HepG2 (cell line): ENCODE measurements at regions not wholly inside any gene's neighbourhood (a gene's known extent, or its start where the extent isn't known, plus 50 kb on each side); places are given as distances from the start of the nearest gene placed in this dataset.

Experiments
- ATAC-seq: fragments of 200-7000 bp; cut with Tn5 transposase; 3 replicates; pipeline ENCODE4 v1.9.1; 2020; ENCODE audit warnings: mild to moderate bottlenecking, moderate library complexity
- BruUV-seq: library from RNA; stranded (reverse); fragments of 400-500 nt; replicated peaks from 2 replicates; lab custom pipeline; 2021; lab: Mats Ljungman, UMichigan
- CTCF ChIA-PET: fragments of 300-600 bp; formaldehyde crosslinking; extraction: SDS; loops from one replicate; lab custom pipeline; 2021; ENCODE audit warnings: low total read pairs, inconsistent platforms, low intra/inter-chr PET ratio; lab: Yijun Ruan, JAX
- POLR2A ChIA-PET: fragments of 350-600 bp; sonication (Branson Sonifier 250); formaldehyde crosslinking; loops from one replicate; lab custom pipeline; 2020; ENCODE audit warnings: antibody characterized with exemption, inconsistent platforms; lab: Yijun Ruan, JAX
- DNase-seq: peaks from one replicate; pipeline ENCODE4 v3.0.0-alpha.2; 2015; ENCODE audit warnings: low spot score
- FAIRE-seq: peaks from 3 replicates; lab custom pipeline; 2011; peaks lifted over from hg19 to GRCh38; lab: Jason Lieb, UNC
- H2AFZ ChIP-seq: one replicate; pipeline ENCODE4 v1.6.1; 2011; ENCODE audit warnings: low read length, inconsistent platforms
- H3K27ac ChIP-seq: fragments of 300-600 bp; 3 replicates; pipeline ENCODE4 v1.8.0; 2011; ENCODE audit warnings: mixed run types, mild to moderate bottlenecking, mixed read lengths, low read length, inconsistent platforms; ENCODE audit not compliant: insufficient read depth; ENCODE audit errors: extremely low read length
- H3K27me3 ChIP-seq, 2 experiments: fragments of 200-600 bp in 1 of 2; 2 replicates in 1 of 2; 3 replicates in 1 of 2; pipeline versions ENCODE4 v1.6.0 to v1.8.0; 2011; ENCODE audit warnings: low read length in 2 of 2, mild to moderate bottlenecking in 2 of 2, moderate library complexity in 2 of 2, inconsistent platforms in 1 of 2; ENCODE audit not compliant: insufficient read depth in 2 of 2, control insufficient read depth in 1 of 2
- H3K36me3 ChIP-seq, 2 experiments: fragments of 200-600 bp in 1 of 2; replicated peaks in 1 of 2; 2 replicates in 1 of 2; 3 replicates in 1 of 2; pipeline versions ENCODE4 v1.5.1 to v1.8.0; 2011; ENCODE audit warnings: low read length in 2 of 2, inconsistent platforms in 1 of 2; ENCODE audit not compliant: insufficient read depth in 2 of 2, control insufficient read depth in 1 of 2
- H3K4me1 ChIP-seq: 2 replicates; pipeline ENCODE4 v1.5.1; 2012; ENCODE audit warnings: low read length, inconsistent platforms; ENCODE audit not compliant: insufficient read depth
- H3K4me2 ChIP-seq: 2 replicates; pipeline ENCODE4 v1.6.0; 2011; ENCODE audit warnings: low read depth, low read length, inconsistent platforms
- H3K4me3 ChIP-seq, 3 experiments: fragments of 200-600 bp in 1 of 3; sonication (generic), shearing (Covaris generic) in 1 of 3; replicated peaks in 1 of 3; 2 replicates each; pipeline ENCODE4 v1.5.1; 2011 to 2016; ENCODE audit warnings: low read length in 3 of 3, inconsistent platforms in 2 of 3, low read depth in 2 of 3, mild to moderate bottlenecking in 2 of 3, control low read depth in 1 of 3, mixed read lengths in 1 of 3; ENCODE audit not compliant: insufficient read depth in 1 of 3
- H3K79me2 ChIP-seq: one replicate; pipeline ENCODE4 v1.6.1; 2011; ENCODE audit warnings: low read length, inconsistent platforms; ENCODE audit not compliant: insufficient read depth
- H3K9ac ChIP-seq: 2 replicates; pipeline ENCODE4 v1.6.0; 2011; ENCODE audit warnings: mild to moderate bottlenecking, low read depth, low read length, inconsistent platforms; ENCODE audit not compliant: insufficient read depth
- H3K9me3 ChIP-seq: 2 replicates; pipeline ENCODE4 v1.5.1; 2012; ENCODE audit warnings: mild to moderate bottlenecking, low read length
- H4K20me1 ChIP-seq: 2 replicates; pipeline ENCODE4 v1.6.0; 2011; ENCODE audit warnings: inconsistent platforms, mild to moderate bottlenecking, low read length, moderate library complexity; ENCODE audit not compliant: insufficient read depth
- CREB1 ChIP-seq, 2 experiments: fragments of 450-650 bp in 1 of 2; IDR thresholded peaks; 2 replicates each; pipeline ENCODE4 v1.6.1; 2016 to 2017; ENCODE audit warnings: control low read depth in 1 of 2, mild to moderate bottlenecking in 1 of 2, missing compliant biosample characterization in 1 of 2, missing genetic modification characterization in 1 of 2
- DNMT1 ChIP-seq: sonication (generic); formaldehyde crosslinking; IDR thresholded peaks from 2 replicates; pipeline ENCODE4 v1.5.1; 2020; ENCODE audit warnings: mild to moderate bottlenecking, missing genetic modification reagents
- HMG20B ChIP-seq: conservative IDR thresholded peaks from 2 replicates; pipeline ENCODE4 v1.6.1; 2016; ENCODE audit warnings: missing genetic modification reagents, missing compliant biosample characterization
- NR3C1 ChIP-seq: sonication (generic); formaldehyde crosslinking; IDR thresholded peaks from 2 replicates; pipeline ENCODE4 v1.4.0; 2020; ENCODE audit warnings: missing genetic modification reagents
- TBP ChIP-seq: sonication (generic); formaldehyde crosslinking; IDR thresholded peaks from 2 replicates; pipeline ENCODE4 v1.5.0; 2020; ENCODE audit warnings: missing genetic modification reagents
- WGBS: methylation state at CpG from one replicate; pipeline ENCODE4 v1.1.6; 2017; ENCODE audit warnings: low lambda C conversion rate; 5-methylcytosine and 5-hydroxymethylcytosine counted together
- in situ Hi-C: cut with HindIII; loops from 2 replicates; pipeline ENCODE4 v1.10.0; 2017; ENCODE audit warnings: low pct_unique_long_range_greater_than_20kb; ENCODE audit not compliant: extremely low pct_ligation_motif_present
- intact Hi-C: fragments of 100-400 bp; cut with micrococcal nuclease; formaldehyde crosslinking; loops from one replicate; pipeline ENCODE4 v1.10.0; 2022; ENCODE audit not compliant: unreplicated experiment
- TF ChIP-seq, protein P1 (sequence below): sonication (generic); formaldehyde crosslinking; IDR thresholded peaks from 2 replicates; pipeline ENCODE4 v1.4.0; 2020; ENCODE audit warnings: mild to moderate bottlenecking, missing genetic modification reagents
- TF ChIP-seq, protein P2 (sequence below): sonication (generic); formaldehyde crosslinking; IDR thresholded peaks from 2 replicates; pipeline ENCODE4 v1.8.1; 2022; ENCODE audit warnings: low read depth, mild to moderate bottlenecking, missing genetic modification reagents

DNA sequence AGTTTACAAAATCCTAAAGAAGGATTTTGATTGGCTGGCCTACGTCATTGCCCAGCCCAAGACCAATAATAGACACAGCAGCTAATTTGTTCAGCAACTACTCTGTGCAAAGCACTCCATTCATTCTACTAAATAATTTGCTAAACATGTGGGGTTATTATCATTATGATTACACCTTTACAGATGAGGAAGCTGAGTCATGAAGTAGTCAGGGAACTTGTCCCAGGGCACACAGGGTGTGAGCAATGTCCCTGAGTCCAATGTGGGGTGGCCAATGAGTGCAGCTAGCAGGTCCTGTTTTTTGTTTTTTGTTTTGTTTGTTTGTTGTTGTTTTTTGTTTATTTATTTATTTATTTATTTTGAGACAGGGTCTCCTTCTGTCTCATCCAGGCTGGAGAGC is 183.6 kb downstream of the ABHD5 start:
- ATAC-seq: no peak
- TF ChIP-seq, protein P1, sequence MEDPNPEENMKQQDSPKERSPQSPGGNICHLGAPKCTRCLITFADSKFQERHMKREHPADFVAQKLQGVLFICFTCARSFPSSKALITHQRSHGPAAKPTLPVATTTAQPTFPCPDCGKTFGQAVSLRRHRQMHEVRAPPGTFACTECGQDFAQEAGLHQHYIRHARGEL (CRISPR knock-in tag): no peak
- no peak for TF ChIP-seq NR3C1 (CRISPR knock-in tag)
- no peak for TF ChIP-seq TBP (CRISPR knock-in tag)
- TF ChIP-seq, protein P2, sequence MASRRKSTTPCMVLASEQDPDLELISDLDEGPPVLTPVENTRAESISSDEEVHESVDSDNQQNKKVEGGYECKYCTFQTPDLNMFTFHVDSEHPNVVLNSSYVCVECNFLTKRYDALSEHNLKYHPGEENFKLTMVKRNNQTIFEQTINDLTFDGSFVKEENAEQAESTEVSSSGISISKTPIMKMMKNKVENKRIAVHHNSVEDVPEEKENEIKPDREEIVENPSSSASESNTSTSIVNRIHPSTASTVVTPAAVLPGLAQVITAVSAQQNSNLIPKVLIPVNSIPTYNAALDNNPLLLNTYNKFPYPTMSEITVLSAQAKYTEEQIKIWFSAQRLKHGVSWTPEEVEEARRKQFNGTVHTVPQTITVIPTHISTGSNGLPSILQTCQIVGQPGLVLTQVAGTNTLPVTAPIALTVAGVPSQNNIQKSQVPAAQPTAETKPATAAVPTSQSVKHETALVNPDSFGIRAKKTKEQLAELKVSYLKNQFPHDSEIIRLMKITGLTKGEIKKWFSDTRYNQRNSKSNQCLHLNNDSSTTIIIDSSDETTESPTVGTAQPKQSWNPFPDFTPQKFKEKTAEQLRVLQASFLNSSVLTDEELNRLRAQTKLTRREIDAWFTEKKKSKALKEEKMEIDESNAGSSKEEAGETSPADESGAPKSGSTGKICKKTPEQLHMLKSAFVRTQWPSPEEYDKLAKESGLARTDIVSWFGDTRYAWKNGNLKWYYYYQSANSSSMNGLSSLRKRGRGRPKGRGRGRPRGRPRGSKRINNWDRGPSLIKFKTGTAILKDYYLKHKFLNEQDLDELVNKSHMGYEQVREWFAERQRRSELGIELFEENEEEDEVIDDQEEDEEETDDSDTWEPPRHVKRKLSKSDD: no peak
- TF ChIP-seq HMG20B: no peak
- TF ChIP-seq CREB1 (IDR thresholded peaks at IDR 0.05): 0 out of 2 replicates have a peak, but pooled peaks have one; percentile 22
- no peak for TF ChIP-seq CREB1 (CRISPR knock-in tag; IDR thresholded peaks at IDR 0.05)
- no peak for TF ChIP-seq DNMT1 (CRISPR knock-in tag)

More for the DNA sequence above, 183.6 kb downstream of the ABHD5 start:
- Histone ChIP-seq H3K79me2 (no peaks in the 10 kb centered on the region), H3K9ac (no peak overlapping the region), H3K4me2 (no peak overlapping the region), H3K27ac (no peak overlapping the region), H4K20me1 (peaks cover 4% of the 10 kb centered on the region; the same call in 1 of the 2 replicates), H3K4me1 (no peaks in the 10 kb centered on the region), H3K9me3 (no peaks in the 10 kb centered on the region), H2AFZ (no peak overlapping the region), H3K36me3 (no peaks in the 10 kb centered on the region), H3K27me3 (peaks cover 2 to 7% of the 10 kb centered on the region in 2 experiments; a peak in 2 of 5 replicates), H3K4me3 (no peak overlapping the region)
- 0% methylated on average over 1 of the region's 1 CpG for WGBS
- ChIA-PET POLR2A (no interaction called here), CTCF (no interaction called here)
- BruUV-seq: no TSS peak
- DNase-seq: no peak
- FAIRE-seq: no peak
- intact Hi-C loops (no loop called here), in situ Hi-C loops (no loop called here)
